Endodermal cell (in vitro differentiated cells): ENCODE measurements at regions not wholly inside any gene's neighbourhood (a gene's known extent, or its start where the extent isn't known, plus 50 kb on each side); places are given as distances from the start of the nearest gene placed in this dataset.

Experiments
- DNase-seq: peaks from one replicate; pipeline ENCODE4 v3.0.0-alpha.2; 2017
- H3K27ac ChIP-seq: 2 replicates; pipeline ENCODE4 v1.5.1; 2013; ENCODE audit warnings: mild to moderate bottlenecking, low read depth, low read length, moderate library complexity
- H3K27me3 ChIP-seq: 2 replicates; pipeline ENCODE4 v1.6.1; 2013; ENCODE audit warnings: mild to moderate bottlenecking, low read length, moderate library complexity; ENCODE audit not compliant: insufficient read depth, control insufficient read depth, poor library complexity, severe bottlenecking
- H3K36me3 ChIP-seq: 2 replicates; pipeline ENCODE4 v1.7.0; 2013; ENCODE audit warnings: mild to moderate bottlenecking, low read length, moderate library complexity; ENCODE audit not compliant: control insufficient read depth, insufficient read depth
- H3K4me1 ChIP-seq: one replicate; pipeline ENCODE4 v1.7.0; 2013; ENCODE audit warnings: low read length; ENCODE audit not compliant: control insufficient read depth, insufficient read depth
- H3K4me3 ChIP-seq: 2 replicates; pipeline ENCODE4 v1.5.1; 2013; ENCODE audit warnings: mild to moderate bottlenecking, low read length, moderate library complexity
- H3K9ac ChIP-seq: 2 replicates; pipeline ENCODE4 v1.6.1; 2013; ENCODE audit warnings: mild to moderate bottlenecking, low read length, moderate library complexity; ENCODE audit not compliant: poor library complexity, severe bottlenecking; ENCODE audit errors: extremely low read depth
- H3K9me3 ChIP-seq: 2 replicates; pipeline ENCODE4 v1.6.1; 2013; ENCODE audit warnings: mild to moderate bottlenecking, low read length, moderate library complexity; ENCODE audit not compliant: control insufficient read depth
- H3K27ac Mint-ChIP-seq: 2 replicates; pipeline ENCODE4 v1.8.0; 2020; ENCODE audit warnings: mixed read lengths
- H3K27me3 Mint-ChIP-seq: 2 replicates; pipeline ENCODE4 v1.8.0; 2021; ENCODE audit warnings: mild to moderate bottlenecking, mixed read lengths; ENCODE audit not compliant: insufficient read depth
- H3K36me3 Mint-ChIP-seq: 2 replicates; pipeline ENCODE4 v1.8.0; 2020; ENCODE audit warnings: low read depth, mixed read lengths
- H3K4me1 Mint-ChIP-seq: 2 replicates; pipeline ENCODE4 v1.8.0; 2020; ENCODE audit warnings: mixed read lengths
- H3K4me3 Mint-ChIP-seq: 2 replicates; pipeline ENCODE4 v1.8.0; 2020; ENCODE audit warnings: mild to moderate bottlenecking, moderate library complexity, mixed read lengths
- H3K9me3 Mint-ChIP-seq: 2 replicates; pipeline ENCODE4 v1.8.0; 2020; ENCODE audit warnings: mild to moderate bottlenecking, mixed read lengths
- CTCF ChIP-seq: fragments of 200-600 bp; sonication (generic); conservative IDR thresholded peaks from 2 replicates; pipeline ENCODE4 v1.5.0; 2021; ENCODE audit warnings: antibody characterized with exemption, mild to moderate bottlenecking
- WGBS, 2 experiments: methylation state at CpG; one replicate each; pipeline versions ENCODE4 v1.1.5 to v1.1.7; 2013; ENCODE audit warnings: missing lambda C conversion rate in 2 of 2, mixed read lengths in 1 of 2; ENCODE audit not compliant: insufficient coverage in 1 of 2, insufficient read length in 1 of 2; 5-methylcytosine and 5-hydroxymethylcytosine counted together

DNA sequence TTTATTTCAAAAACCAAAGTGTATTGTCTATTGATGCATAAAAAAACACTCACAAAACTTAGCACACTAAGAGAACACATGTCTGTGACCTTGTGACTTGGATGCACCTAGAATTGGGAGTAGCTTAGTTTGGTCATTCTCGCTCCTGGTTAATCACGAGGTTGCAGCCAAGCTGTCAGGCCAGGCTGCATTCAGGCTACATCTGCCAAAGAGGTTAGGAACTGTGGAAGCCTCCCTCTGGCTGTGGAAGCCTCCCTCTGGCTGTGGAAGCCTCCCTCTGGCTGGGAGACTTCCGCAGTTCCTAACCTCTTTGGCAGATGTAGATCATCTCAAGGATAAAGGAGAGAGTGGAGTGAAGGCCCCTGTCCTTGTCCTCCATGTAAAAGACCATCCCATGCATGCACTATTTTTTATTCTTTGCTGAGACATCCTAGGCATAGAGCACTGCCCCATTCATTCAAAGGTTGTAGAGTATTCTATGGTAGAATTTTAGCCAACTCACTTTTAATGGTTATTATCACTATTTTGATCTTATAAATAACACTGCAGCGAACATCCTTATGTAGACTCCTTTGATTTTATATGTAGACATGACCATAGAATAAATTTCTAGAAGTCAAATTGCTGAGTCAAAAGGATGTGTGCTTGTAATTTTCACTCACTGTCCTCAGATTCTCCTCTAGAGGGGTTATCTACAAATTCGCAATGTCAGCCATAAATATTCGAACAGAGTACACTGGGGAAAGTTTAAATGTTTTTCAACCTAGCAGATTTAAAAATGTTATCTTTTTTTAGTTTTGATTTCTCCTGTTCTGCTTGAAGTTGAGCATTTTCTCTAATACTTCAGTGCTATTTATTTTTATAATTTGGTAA lies 63.0 kb upstream of the IGLL5 start:
- H3K36me3 ChIP-seq = no peaks in the 10 kb centered on the region
- H3K4me1 ChIP-seq = peaks cover 11% of the 10 kb centered on the region
- no peak overlapping the region for H3K4me3 ChIP-seq
- no peak overlapping the region for H3K27ac ChIP-seq
- DNase-seq = no peak
- WGBS, 2 experiments = 90 to 93% methylated on average over 3 to 6 of the region's 6 CpGs
- TF ChIP-seq CTCF = no peak
- H3K27me3 ChIP-seq = peaks cover 7% of the 10 kb centered on the region
- H3K9me3 Mint-ChIP-seq = no peaks in the 10 kb centered on the region
- no peak overlapping the region for H3K9ac ChIP-seq
- peaks cover 16% of the 10 kb centered on the region for H3K4me1 Mint-ChIP-seq
- no peak overlapping the region for H3K4me3 Mint-ChIP-seq
- H3K9me3 ChIP-seq = no peaks in the 10 kb centered on the region
- peaks cover 52% of the 10 kb centered on the region for H3K27me3 Mint-ChIP-seq
- no peak overlapping the region for H3K27ac Mint-ChIP-seq
- H3K36me3 Mint-ChIP-seq = no peaks in the 10 kb centered on the region

- no peaks in the 10 kb centered on the region for H3K36me3 Mint-ChIP-seq
- DNase-seq = no peak
- Histone ChIP-seq H3K27me3 (peaks cover 13% of the 10 kb centered on the region), H3K9ac (no peak overlapping the region), H3K36me3 (no peaks in the 10 kb centered on the region), H3K9me3 (no peaks in the 10 kb centered on the region), H3K27ac (no peak overlapping the region), H3K4me1 (peaks cover 11% of the 10 kb centered on the region), H3K4me3 (no peak overlapping the region)
- TF ChIP-seq CTCF = no peak
- peaks cover 16% of the 10 kb centered on the region for H3K4me1 Mint-ChIP-seq
- peaks cover 53% of the 10 kb centered on the region for H3K27me3 Mint-ChIP-seq
- WGBS, 2 experiments = 100% methylated on average over 2 of the region's 2 CpGs; no CpG with 5 or more reads in 1 of the 2 experiments
- H3K9me3 Mint-ChIP-seq = no peaks in the 10 kb centered on the region
- no peak overlapping the region for H3K27ac Mint-ChIP-seq
- no peak overlapping the region for H3K4me3 Mint-ChIP-seq
Observed at GRCh38 chr22:22825213-22825593, 62.4 kb upstream of the IGLL5 start.

DNA sequence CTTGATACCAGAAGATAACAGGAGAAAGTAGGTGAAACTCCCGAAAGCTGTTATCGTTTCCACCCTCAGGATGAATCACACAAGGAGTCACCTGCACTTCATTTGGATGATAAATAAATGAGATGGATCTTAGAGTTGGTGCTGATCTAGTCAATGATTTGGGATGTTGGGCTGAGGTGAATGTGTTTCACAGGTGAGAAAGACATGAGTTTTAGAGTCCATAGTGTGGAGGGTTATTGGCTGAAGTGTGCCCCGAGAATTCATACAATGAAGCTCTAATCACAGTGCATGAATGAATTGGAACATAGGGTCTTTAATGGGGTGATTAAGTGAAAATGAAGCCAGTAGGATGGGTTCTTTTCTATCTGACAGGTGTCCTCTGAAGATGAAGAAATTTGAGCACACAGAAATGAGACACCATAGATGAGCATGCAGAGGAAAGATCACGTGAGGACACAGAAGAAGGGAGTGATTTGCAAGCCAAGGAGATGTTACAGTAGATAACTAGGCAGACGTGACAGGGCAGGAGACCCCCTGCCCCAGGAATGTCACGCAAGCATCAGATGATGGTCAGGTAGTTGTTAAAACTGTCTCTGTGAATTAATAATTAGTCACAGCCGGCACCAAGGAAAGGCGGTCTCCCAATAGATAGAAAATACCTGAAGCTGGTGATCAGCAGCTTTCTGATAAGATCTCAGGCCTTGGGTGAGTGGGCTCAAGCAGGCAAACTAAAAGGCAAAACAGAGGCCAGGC lies 60.3 kb upstream of the IGLL5 start:
- WGBS, 2 experiments = 76 to 78% methylated on average over 8 of the region's 8 CpGs
- Mint-ChIP-seq H3K27ac (no peak overlapping the region), H3K27me3 (peaks cover 41% of the 10 kb centered on the region), H3K4me3 (no peak overlapping the region), H3K9me3 (peaks cover 4% of the 10 kb centered on the region), H3K36me3 (no peaks in the 10 kb centered on the region), H3K4me1 (peaks cover 16% of the 10 kb centered on the region)
- DNase-seq = no peak
- H3K27ac ChIP-seq = no peak overlapping the region
- TF ChIP-seq CTCF = no peak
- no peak overlapping the region for H3K9ac ChIP-seq
- peaks cover 6% of the 10 kb centered on the region for H3K9me3 ChIP-seq
- no peak overlapping the region for H3K4me3 ChIP-seq
- H3K27me3 ChIP-seq = peaks cover 15% of the 10 kb centered on the region
- no peaks in the 10 kb centered on the region for H3K36me3 ChIP-seq
- peaks cover 11% of the 10 kb centered on the region for H3K4me1 ChIP-seq
